ENCODE measurements at regions not wholly inside any gene's neighbourhood (a gene's known extent, or its start where the extent isn't known, plus 50 kb on each side); places are given as distances from the start of the nearest gene placed in this dataset.

GRCh38 chr15:97071668-97072067 lies 741.2 kb downstream of the NR2F2 start:
- TF ChIP-seq CTCF (IDR thresholded peaks at IDR 0.05) (no peak), POLR2A (IDR thresholded peaks at IDR 0.05) (no peak)
